Stimulated activated CD4-positive, alpha-beta T cell treated with anti-CD3 and anti-CD28 coated beads, Interleukin-4, amount 100 ng/mL, for 1 hour (primary cell): ENCODE measurements at regions not wholly inside any gene's neighbourhood (a gene's known extent, or its start where the extent isn't known, plus 50 kb on each side); places are given as distances from the start of the nearest gene placed in this dataset.

Experiments used
- DNase-seq: peaks from one replicate; pipeline ENCODE4 v3.0.0-alpha.2; 2020

DNA sequence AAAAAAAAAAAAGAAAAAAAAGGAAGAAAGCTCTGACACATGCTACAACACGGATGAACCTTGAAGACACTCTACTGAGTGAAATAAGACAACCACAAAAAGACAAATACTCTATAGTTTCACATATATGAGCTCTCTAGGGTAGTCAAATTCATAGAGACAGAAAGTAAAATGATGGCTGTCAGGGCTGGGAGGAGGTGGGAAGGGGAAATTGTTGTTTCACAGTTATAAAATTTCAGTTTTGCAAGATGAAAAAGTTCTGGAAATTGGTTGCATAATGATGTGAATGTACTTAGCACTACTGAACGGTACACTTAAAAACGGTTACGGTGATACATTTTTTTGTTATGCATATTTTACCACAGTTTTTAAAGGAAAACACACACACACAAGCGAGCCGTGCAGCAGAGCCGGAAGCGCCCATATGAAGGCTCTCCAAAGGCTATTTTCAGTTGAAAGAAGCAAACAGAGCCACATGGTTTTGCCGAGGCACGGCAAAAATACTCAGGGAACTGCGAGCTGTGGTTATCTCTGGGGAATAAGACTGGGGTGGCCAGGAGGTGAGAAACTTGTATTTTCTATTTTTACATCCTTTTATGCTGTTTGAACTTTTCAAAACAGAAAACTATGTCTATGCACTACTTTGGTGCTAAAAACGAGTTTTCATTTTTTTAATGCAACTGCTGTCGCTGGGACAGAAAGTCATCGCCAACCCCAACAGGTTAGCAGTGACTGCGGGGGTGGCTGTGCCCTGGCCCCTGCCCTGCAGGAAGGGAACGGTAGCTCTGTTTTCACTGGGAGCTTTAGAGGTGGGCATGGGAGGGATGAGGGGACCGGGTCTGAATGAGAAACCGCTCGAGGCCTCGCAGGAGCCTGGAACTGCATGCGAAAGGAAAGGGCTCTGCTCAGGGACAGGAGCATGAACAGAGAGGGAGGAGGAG is 132.9 kb downstream of the OAT start:
- DNase-seq, result no peak

DNA sequence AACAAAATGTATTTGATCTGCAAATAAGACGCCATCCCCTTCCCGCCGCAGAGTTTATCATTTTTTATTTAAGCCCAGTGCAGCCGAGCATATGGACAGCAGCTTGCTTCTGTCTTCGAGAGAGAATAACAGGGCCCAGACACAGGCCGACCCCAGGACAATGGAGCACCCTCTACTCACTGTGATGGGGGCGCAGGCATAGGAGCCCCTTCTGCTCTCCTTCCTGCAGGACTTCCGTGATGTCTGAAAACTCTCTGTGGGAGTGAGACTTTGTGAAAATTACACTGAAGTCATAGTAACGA is 134.8 kb downstream of the OAT start:
- no peak for DNase-seq

- no peak for DNase-seq
Observed at GRCh38 chr10:124283215-124283948, 135.3 kb downstream of the OAT start.

GRCh38 chr10:124282326-124282725 is 136.4 kb downstream of the OAT start:
- DNase-seq, result no peak

GRCh38 chr10:124281666-124282065 is 137.1 kb downstream of the OAT start:
- no peak for DNase-seq

GRCh38 chr10:124280916-124281315 is 137.8 kb downstream of the OAT start:
- DNase-seq, result no peak

GRCh38 chr10:124279882-124280281 is 138.8 kb downstream of the OAT start:
- no peak for DNase-seq

GRCh38 chr10:124279298-124279697 is 139.4 kb downstream of the OAT start:
- DNase-seq, result no peak

GRCh38 chr10:124278356-124278755 is 140.4 kb downstream of the OAT start:
- no peak for DNase-seq

DNA sequence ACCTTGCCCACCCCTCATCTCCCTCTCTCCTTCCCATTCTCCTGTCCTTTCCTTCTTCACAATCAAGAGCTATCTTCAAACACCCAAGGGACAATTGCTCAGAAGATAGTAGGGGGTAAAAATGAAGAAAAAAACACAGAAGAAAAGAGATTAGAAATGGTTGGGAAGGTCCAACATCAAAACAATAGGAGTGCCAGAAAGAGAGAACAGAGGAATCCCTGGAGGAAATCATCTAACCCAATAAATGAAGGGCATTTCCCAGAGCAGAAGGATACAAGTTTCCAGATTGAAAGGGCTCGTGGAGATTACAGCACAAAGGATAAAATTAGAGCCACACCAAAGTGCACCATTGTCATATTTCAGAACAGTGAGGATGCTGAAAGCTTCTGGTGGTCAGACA is 145.6 kb downstream of the OAT start:
- no peak for DNase-seq

GRCh38 chr10:124271676-124272075 is 147.0 kb downstream of the OAT start:
- no peak for DNase-seq

GRCh38 chr10:124270530-124271327 is 148.0 kb downstream of the OAT start:
- DNase-seq, result no peak

DNA sequence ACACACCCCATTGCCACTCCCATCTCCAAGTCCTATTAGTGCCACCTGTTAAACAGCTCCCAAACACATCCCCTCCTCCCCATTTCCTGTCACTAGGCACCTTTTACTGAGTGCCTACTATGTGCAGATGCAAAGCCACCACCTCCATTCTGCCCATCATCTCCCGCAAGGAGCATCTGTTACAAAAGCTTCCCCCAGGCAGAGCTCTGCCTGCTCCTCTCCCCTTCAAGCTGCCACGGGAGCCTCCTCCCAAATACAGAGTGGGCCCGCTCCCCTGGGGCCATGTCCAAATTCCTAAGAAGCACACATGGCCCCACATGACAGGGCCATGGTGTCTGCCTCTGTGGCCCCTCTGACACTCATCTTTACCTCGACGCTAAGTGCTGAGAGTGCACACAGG is 149.7 kb downstream of the OAT start:
- no peak for DNase-seq

DNA sequence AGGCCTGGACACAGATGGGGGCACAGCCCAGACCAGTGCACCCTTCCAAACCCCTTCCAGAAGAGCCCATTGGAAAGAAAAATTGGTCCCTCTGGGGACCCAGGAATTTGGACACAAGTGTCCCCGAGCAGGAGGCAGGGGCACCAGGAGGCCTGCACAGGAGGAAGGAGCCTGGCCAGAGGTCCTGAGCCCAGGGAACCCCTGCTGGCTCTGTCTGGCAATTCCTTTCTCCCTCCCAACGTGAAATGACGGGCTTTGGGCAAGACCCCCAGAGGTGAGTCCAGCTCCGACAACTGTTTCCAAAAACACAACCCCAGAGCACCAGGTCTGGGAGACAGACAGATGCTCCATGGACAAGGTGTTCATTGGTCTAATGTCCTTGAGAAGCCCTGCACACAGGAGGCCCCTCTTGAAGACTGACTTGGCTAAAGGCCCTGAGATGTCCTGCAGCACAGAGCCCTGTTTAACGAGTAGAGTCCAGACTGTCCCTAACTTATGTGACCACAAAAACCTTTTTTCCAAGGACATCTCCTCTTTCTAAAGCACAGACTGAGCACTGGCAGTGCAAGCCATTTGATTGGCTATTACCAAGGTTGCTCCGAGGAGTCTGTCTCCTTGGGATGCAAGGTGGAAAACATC is 150.7 kb downstream of the OAT start:
- no peak for DNase-seq

GRCh38 chr10:124267231-124267885 is 151.4 kb downstream of the OAT start:
- DNase-seq, result no peak

GRCh38 chr10:124266468-124267230 is 152.1 kb downstream of the OAT start:
- no peak for DNase-seq

GRCh38 chr10:124265776-124266467 is 152.8 kb downstream of the OAT start:
- DNase-seq, result no peak

- DNase-seq, result no peak
Observed at GRCh38 chr10:124265391-124265745, 153.4 kb downstream of the OAT start.

- DNase-seq, result no peak
Observed at GRCh38 chr10:124264711-124265390, 153.9 kb downstream of the OAT start.

DNA sequence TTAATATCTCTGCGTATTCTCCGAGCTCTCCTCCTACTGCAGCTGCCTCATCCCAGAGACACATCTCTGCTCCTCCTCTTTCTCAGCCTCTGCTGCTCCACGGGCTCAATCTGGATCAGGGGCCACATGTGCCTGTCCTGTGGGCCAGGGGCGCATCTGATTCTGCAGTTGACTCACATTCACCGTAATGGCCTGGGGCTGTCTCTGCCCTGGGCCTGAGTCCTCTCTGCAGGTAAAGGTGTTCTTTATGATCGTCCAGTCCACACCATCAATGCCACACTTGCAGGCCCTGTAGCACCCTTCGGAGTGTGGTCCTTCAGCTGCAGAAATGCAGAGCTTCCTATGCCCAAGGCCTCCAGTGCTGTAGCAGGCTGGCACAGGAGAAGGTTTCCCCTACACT is 154.5 kb downstream of the OAT start:
- DNase-seq, result no peak

DNA sequence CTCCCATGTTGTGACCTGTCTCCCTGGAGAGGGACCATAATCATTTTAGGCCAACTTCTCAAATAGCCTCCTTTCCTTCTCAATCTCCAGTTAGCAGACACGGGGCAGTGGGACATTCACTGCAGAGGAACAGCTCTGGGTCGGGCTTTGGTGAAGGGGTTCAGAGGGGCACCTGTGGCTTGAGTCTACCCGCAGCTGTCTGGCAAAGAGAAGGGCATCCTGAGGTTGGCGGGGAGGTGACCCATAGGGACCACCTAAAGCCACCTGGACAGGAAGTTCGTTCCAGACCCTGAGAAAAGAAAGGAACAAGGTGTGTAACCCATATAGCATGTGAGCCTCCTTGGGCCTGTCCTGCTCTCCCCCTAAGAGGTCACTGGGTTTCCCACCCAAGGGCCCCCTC is 155.0 kb downstream of the OAT start:
- DNase-seq, result no peak
